ENCODE measurements at regions not wholly inside any gene's neighbourhood (a gene's known extent, or its start where the extent isn't known, plus 50 kb on each side); places are given as distances from the start of the nearest gene placed in this dataset.

GRCh38 chr10:21247592-21247991, 277.9 kb downstream of the SKIDA1 start:
- H3K27ac ChIP-seq (ENCODE audit: low read length) = no peak overlapping the region
- H3K79me2 ChIP-seq (replicated peaks; ENCODE audit: insufficient read depth, low read length) = no peaks in the 10 kb centered on the region
- TF ChIP-seq RAD21 (conservative IDR thresholded peaks at IDR 0.05) = no peak
- TF ChIP-seq CTCF (IDR thresholded peaks at IDR 0.05; ENCODE audit: poor library complexity, severe bottlenecking) = no peak
- H2AFZ ChIP-seq (ENCODE audit: low read depth, low read length) = no peak overlapping the region
- H4K20me1 ChIP-seq (ENCODE audit: insufficient read depth) = no peaks in the 10 kb centered on the region
- no peaks in the 10 kb centered on the region for H3K36me3 ChIP-seq (ENCODE audit: insufficient read depth, low read length)
- H3F3A ChIP-seq (ENCODE audit: insufficient read depth, low read length, poor library complexity, severe bottlenecking) = no peaks in the 10 kb centered on the region
- no peak overlapping the region for H3K4me3 ChIP-seq (ENCODE audit: low read length)
- no peaks in the 10 kb centered on the region for H3K9me3 ChIP-seq (ENCODE audit: low read length)
- H3K27me3 ChIP-seq (ENCODE audit: insufficient read depth, low read depth, low read length) = no peaks in the 10 kb centered on the region
- no peak overlapping the region for H3K4me2 ChIP-seq (ENCODE audit: low read length)
- H3K9ac ChIP-seq (ENCODE audit: low read length) = no peak overlapping the region
- H3K9me2 ChIP-seq (ENCODE audit: insufficient read depth, low read length) = no peaks in the 10 kb centered on the region

GRCh38 chr10:21246178-21246577, 279.3 kb downstream of the SKIDA1 start:
- no peaks in the 10 kb centered on the region for H3K27me3 ChIP-seq (ENCODE audit: insufficient read depth, low read depth, low read length)
- no peaks in the 10 kb centered on the region for H3F3A ChIP-seq (ENCODE audit: insufficient read depth, low read length, poor library complexity, severe bottlenecking)
- no peaks in the 10 kb centered on the region for H3K79me2 ChIP-seq (replicated peaks; ENCODE audit: insufficient read depth, low read length)
- no peak overlapping the region for H3K4me2 ChIP-seq (ENCODE audit: low read length)
- H3K36me3 ChIP-seq (ENCODE audit: insufficient read depth, low read length) = no peaks in the 10 kb centered on the region
- H3K9ac ChIP-seq (ENCODE audit: low read length) = no peak overlapping the region
- no peak overlapping the region for H2AFZ ChIP-seq (ENCODE audit: low read depth, low read length)
- no peaks in the 10 kb centered on the region for H4K20me1 ChIP-seq (ENCODE audit: insufficient read depth)
- H3K9me3 ChIP-seq (ENCODE audit: low read length) = no peaks in the 10 kb centered on the region
- H3K9me2 ChIP-seq (ENCODE audit: insufficient read depth, low read length) = no peaks in the 10 kb centered on the region
- TF ChIP-seq RAD21 (conservative IDR thresholded peaks at IDR 0.05) = no peak
- no peak for TF ChIP-seq REST (IDR thresholded peaks at IDR 0.05; ENCODE audit: borderline replicate concordance)
- TF ChIP-seq TAF1 (IDR thresholded peaks at IDR 0.05; ENCODE audit: low read depth) = no peak
- no peak for TF ChIP-seq MXI1 (conservative IDR thresholded peaks at IDR 0.05; ENCODE audit: poor library complexity, severe bottlenecking)
- TF ChIP-seq POLR2AphosphoS5 (IDR thresholded peaks at IDR 0.05) = no peak
- no peak for TF ChIP-seq EP300 (conservative IDR thresholded peaks at IDR 0.05; ENCODE audit: poor library complexity, severe bottlenecking)
- TF ChIP-seq CTCF (IDR thresholded peaks at IDR 0.05; ENCODE audit: poor library complexity, severe bottlenecking) = no peak
- no peak for TF ChIP-seq EZH2 (IDR thresholded peaks at IDR 0.05; ENCODE audit: borderline replicate concordance, insufficient read depth, low read length, poor library complexity, severe bottlenecking)
- no peak for TF ChIP-seq SMC3 (conservative IDR thresholded peaks at IDR 0.05; ENCODE audit: poor library complexity)
- H3K4me3 ChIP-seq (ENCODE audit: low read length) = no peak overlapping the region
- H3K27ac ChIP-seq (ENCODE audit: low read length) = no peak overlapping the region
